GM13977 (cell line): ENCODE measurements at regions not wholly inside any gene's neighbourhood (a gene's known extent, or its start where the extent isn't known, plus 50 kb on each side); places are given as distances from the start of the nearest gene placed in this dataset.

ENCODE experiments used
- DNase-seq: peaks from one replicate; pipeline ENCODE4 v3.0.0; 2012; ENCODE audit warnings: low spot score
- in situ Hi-C: fragments of 300-500 bp; cut with MboI; formaldehyde crosslinking; loops from one replicate; pipeline ENCODE4 v1.12.0; 2022; ENCODE audit warnings: low sequenced_read_pairs, low pct_unique_long_range_greater_than_20kb, mixed read lengths, inconsistent platforms; ENCODE audit not compliant: unreplicated experiment
- TF ChIP-seq, protein P1 (sequence below): IDR thresholded peaks from 2 replicates; pipeline ENCODE4 v1.5.1; 2012; ENCODE audit warnings: mild to moderate bottlenecking, control low read depth; ENCODE audit not compliant: insufficient read depth; ENCODE audit errors: extremely low read depth, missing control alignments

DNA sequence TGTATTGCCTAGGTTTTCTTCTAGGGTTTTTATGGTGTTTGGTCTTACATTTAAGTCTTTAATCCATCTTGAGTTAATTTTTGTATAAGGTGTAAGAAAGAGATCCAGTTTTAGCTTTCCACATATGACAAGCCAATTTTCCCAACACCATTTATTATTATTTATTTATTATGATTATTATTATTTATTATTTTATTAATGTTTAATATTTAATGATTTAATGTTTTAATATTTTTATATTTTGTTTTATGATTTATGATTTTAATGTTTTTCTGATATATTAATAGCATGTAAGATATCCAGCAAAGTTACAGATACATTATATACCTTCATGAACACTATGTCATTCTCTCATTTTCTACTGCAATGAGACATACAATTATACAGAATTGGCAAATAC lies 1082.0 kb downstream of the DSC3 start:
- TF ChIP-seq, protein P1, sequence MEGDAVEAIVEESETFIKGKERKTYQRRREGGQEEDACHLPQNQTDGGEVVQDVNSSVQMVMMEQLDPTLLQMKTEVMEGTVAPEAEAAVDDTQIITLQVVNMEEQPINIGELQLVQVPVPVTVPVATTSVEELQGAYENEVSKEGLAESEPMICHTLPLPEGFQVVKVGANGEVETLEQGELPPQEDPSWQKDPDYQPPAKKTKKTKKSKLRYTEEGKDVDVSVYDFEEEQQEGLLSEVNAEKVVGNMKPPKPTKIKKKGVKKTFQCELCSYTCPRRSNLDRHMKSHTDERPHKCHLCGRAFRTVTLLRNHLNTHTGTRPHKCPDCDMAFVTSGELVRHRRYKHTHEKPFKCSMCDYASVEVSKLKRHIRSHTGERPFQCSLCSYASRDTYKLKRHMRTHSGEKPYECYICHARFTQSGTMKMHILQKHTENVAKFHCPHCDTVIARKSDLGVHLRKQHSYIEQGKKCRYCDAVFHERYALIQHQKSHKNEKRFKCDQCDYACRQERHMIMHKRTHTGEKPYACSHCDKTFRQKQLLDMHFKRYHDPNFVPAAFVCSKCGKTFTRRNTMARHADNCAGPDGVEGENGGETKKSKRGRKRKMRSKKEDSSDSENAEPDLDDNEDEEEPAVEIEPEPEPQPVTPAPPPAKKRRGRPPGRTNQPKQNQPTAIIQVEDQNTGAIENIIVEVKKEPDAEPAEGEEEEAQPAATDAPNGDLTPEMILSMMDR: no peak
- no peak for DNase-seq
- in situ Hi-C loops: no loop called here

GRCh38 chr18:29930231-29930630 lies 1112.3 kb downstream of the DSC3 start:
- DNase-seq: no peak
- TF ChIP-seq, protein P1: no peak
- in situ Hi-C loops: no loop called here

- TF ChIP-seq, protein P1: no peak
- in situ Hi-C loops: no loop called here
- no peak for DNase-seq
Observed at GRCh38 chr18:29928081-29928480, 1114.5 kb downstream of the DSC3 start.

DNA sequence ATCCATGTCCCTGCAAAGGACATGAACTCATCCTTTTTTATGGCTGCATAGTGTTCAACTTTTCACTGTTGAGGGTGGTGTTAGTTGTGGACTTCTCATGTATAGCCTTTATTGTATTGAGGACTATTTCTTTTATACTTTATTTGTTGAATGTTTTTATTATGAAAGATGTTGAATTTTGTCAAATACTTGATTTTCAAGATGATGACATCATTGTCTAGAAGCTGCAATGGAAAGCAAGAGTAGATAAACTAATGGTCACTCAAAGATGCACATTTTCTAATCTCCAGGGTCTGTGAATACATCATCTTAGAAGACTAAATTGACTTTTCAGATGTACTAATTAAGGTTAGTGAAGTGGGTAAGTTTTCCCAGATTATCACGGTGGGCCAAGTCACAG lies 1117.0 kb downstream of the DSC3 start:
- DNase-seq: no peak
- TF ChIP-seq, protein P1: no peak
- in situ Hi-C loops: no loop called here

- no peak for DNase-seq
- TF ChIP-seq, protein P1: no peak
- in situ Hi-C loops: no loop called here
Observed at GRCh38 chr18:29912351-29912750, 1130.2 kb downstream of the DSC3 start.

- no peak for DNase-seq
- TF ChIP-seq, protein P1: peak; percentile 26
- in situ Hi-C loops: no loop called here
Observed at GRCh38 chr18:29892960-29893558, 1149.5 kb downstream of the DSC3 start.

GRCh38 chr18:29883114-29883513 lies 1159.4 kb downstream of the DSC3 start:
- TF ChIP-seq, protein P1: no peak
- in situ Hi-C loops: no loop called here
- DNase-seq: no peak
